ENCODE measurements at regions not wholly inside any gene's neighbourhood (a gene's known extent, or its start where the extent isn't known, plus 50 kb on each side); places are given as distances from the start of the nearest gene placed in this dataset.

- Histone ChIP-seq H3K27ac (no peak overlapping the region), H3K79me2 (ENCODE audit: low read depth) (no peaks in the 10 kb centered on the region), H3K9ac (no peak overlapping the region), H2AFZ (replicated peaks) (no peak overlapping the region), H3K4me2 (no peak overlapping the region), H3K4me1 (no peaks in the 10 kb centered on the region), H3F3A (ENCODE audit: low read depth) (no peaks in the 10 kb centered on the region), H4K20me1 (ENCODE audit: low read depth) (no peaks in the 10 kb centered on the region), H3K36me3 (no peaks in the 10 kb centered on the region), H3K27me3 (no peaks in the 10 kb centered on the region), H3K9me3 (ENCODE audit: low read depth) (no peaks in the 10 kb centered on the region), H3K4me3 (no peak overlapping the region)
- Mint-ChIP-seq H3K27ac (no peak overlapping the region), H3K4me1 (no peaks in the 10 kb centered on the region), H3K27me3 (ENCODE audit: insufficient read depth, low read depth) (peaks cover 6% of the 10 kb centered on the region), H3K36me3 (no peaks in the 10 kb centered on the region), H3K4me3 (no peak overlapping the region), H3K9me3 (peaks cover 16% of the 10 kb centered on the region)
- TF ChIP-seq CTCF (IDR thresholded peaks at IDR 0.05) = no peak
- TF ChIP-seq EZH2 (IDR thresholded peaks at IDR 0.05) = no peak
- TF ChIP-seq EZH2phosphoT487 (IDR thresholded peaks at IDR 0.05) = no peak
- DNase-seq (ENCODE audit: low spot score) = no peak
Measured at GRCh38 chr2:118166242-118166641, 78.0 kb downstream of the INSIG2 start.

- Mint-ChIP-seq H3K4me3 (no peak overlapping the region), H3K36me3 (no peaks in the 10 kb centered on the region), H3K27ac (no peak overlapping the region), H3K9me3 (peaks cover 16% of the 10 kb centered on the region), H3K4me1 (no peaks in the 10 kb centered on the region), H3K27me3 (ENCODE audit: insufficient read depth, low read depth) (peaks cover 6% of the 10 kb centered on the region)
- Histone ChIP-seq H3K4me3 (no peak overlapping the region), H3K27ac (no peak overlapping the region), H3K9me3 (ENCODE audit: low read depth) (no peaks in the 10 kb centered on the region), H3F3A (ENCODE audit: low read depth) (no peaks in the 10 kb centered on the region), H3K36me3 (no peaks in the 10 kb centered on the region), H3K27me3 (no peaks in the 10 kb centered on the region), H3K4me2 (no peak overlapping the region), H4K20me1 (ENCODE audit: low read depth) (no peaks in the 10 kb centered on the region), H2AFZ (replicated peaks) (no peak overlapping the region), H3K9ac (no peak overlapping the region), H3K79me2 (ENCODE audit: low read depth) (no peaks in the 10 kb centered on the region), H3K4me1 (no peaks in the 10 kb centered on the region)
- DNase-seq (ENCODE audit: low spot score) = no peak
- TF ChIP-seq CTCF (IDR thresholded peaks at IDR 0.05) (no peak), EZH2 (IDR thresholded peaks at IDR 0.05) (no peak), EZH2phosphoT487 (IDR thresholded peaks at IDR 0.05) (no peak)
Measured at GRCh38 chr2:118165595-118165994, 77.3 kb downstream of the INSIG2 start.

All from neural progenitor cell (in vitro differentiated cells).